AG10803 (cell line): ENCODE measurements at regions not wholly inside any gene's neighbourhood (a gene's known extent, or its start where the extent isn't known, plus 50 kb on each side); places are given as distances from the start of the nearest gene placed in this dataset.

ENCODE experiments used
- DNase-seq: peaks from one replicate; pipeline ENCODE4 v3.0.0; 2010; ENCODE audit warnings: low read depth
- H3K4me3 ChIP-seq: 2 replicates; pipeline ENCODE4 v1.5.1; 2011; ENCODE audit warnings: mild to moderate bottlenecking, low read length, control low read depth
- CTCF ChIP-seq: conservative IDR thresholded peaks from 2 replicates; pipeline ENCODE4 v1.5.1; 2011; ENCODE audit warnings: mild to moderate bottlenecking, low read length, control low read depth, inconsistent platforms

DNA sequence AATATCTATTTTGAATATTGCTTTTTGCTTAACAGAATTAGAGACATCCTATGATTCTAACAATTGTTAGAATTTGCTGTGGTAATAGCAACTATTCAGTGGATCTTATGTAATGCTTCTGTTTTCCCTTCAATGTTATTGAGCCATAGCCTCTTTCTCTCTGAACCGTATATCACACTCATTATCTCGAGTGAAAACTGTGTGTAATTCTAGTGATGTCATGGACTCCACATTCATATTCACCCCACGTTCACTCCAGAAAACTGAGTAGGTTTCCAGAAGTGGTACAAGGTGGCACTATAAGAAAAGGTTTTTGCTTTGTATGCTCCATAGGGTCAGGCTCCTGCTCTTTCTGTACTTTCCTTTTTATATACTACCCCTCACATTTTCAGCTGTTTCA is 534.3 kb upstream of the PABPC4L start:
- H3K4me3 ChIP-seq = no peak overlapping the region
- no peak for DNase-seq
- no peak for TF ChIP-seq CTCF

GRCh38 chr4:134727696-134728095 is 526.1 kb upstream of the PABPC4L start:
- TF ChIP-seq CTCF = no peak
- DNase-seq = no peak
- H3K4me3 ChIP-seq = no peak overlapping the region

- no peak for TF ChIP-seq CTCF
- no peak overlapping the region for H3K4me3 ChIP-seq
- DNase-seq = no peak
Observed at GRCh38 chr4:134722306-134722705, 520.7 kb upstream of the PABPC4L start.

DNA sequence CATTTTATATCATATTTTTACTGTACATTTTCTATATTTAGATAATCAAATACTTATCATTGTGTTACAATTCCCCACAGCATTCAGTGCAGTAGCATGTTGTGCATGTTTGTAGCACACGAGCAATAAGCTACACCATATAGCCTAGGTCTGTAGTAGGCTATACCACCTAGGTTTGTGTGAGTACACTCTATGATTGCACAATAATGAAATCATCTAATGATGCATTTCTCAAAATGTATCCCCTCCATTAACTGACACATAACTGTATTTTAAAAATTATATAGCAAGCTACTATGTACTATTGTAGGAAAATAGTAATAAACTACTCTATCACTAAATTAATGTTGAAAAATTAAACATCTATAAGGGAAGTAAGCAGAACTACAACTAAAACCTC is 518.4 kb upstream of the PABPC4L start:
- TF ChIP-seq CTCF = no peak
- no peak overlapping the region for H3K4me3 ChIP-seq
- DNase-seq = no peak

DNA sequence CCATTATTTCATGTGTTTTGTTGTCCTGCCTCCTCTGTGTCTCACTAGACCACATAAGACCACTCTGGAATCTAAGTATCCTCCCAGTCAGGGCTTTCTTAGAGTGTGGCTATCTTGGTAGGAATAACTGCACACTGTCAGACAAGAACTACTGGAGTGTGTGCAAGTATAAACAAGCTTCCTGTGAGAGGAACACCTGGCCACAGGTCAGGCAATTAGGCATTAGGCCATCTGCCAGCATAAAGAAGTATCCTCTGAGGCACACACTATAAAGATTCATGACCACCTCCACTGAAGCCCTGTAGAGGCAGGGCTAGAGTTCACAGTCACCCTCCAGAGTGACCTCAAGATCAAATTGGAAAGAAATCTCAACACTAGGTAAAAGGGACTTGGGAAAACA is 507.0 kb upstream of the PABPC4L start:
- TF ChIP-seq CTCF = no peak
- no peak overlapping the region for H3K4me3 ChIP-seq
- no peak for DNase-seq

- no peak for TF ChIP-seq CTCF
- no peak for DNase-seq
- no peak overlapping the region for H3K4me3 ChIP-seq
Observed at GRCh38 chr4:134708026-134708425, 506.4 kb upstream of the PABPC4L start.

- no peak for DNase-seq
- TF ChIP-seq CTCF = no peak
- no peak overlapping the region for H3K4me3 ChIP-seq
Observed at GRCh38 chr4:134702374-134702773, 500.8 kb upstream of the PABPC4L start.
